ENCODE measurements at regions not wholly inside any gene's neighbourhood (a gene's known extent, or its start where the extent isn't known, plus 50 kb on each side); places are given as distances from the start of the nearest gene placed in this dataset.

DNA sequence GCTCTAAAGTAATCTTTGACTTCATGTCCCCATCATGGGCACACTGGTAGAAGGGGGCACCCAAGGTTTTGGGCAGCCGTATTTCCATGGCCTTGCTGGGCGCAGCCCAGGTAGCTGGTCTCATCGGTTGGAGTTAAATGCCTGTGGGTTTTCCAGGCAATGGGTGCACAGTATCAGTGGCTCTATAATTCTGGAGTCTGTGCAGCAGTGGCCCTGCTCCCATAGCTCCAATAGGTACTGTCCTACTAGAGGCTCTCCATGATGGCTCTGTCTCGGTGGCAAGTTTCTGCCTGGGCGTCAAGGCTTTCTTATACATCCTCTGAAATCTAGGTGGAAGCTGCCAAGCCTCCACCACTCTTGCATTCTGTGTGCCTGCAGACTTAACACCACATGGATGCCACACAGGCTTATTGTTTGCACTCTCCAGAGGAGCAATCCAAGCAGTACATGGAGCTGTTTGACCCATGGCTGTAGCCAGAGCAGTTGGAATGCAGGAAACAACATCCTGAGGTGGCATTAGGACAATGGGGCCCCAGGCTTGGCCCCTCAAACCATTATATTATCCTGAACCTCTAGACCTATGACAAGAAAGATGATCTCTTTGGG, 60.5 kb upstream of the UGT8 start:
- H3K27ac ChIP-seq: no peak overlapping the region
- no peak for DNase-seq
- H3K36me3 ChIP-seq (replicated peaks in 1 of 2): no peaks in the 10 kb centered on the region
- H3K4me3 ChIP-seq: no peak overlapping the region
- WGBS, 4 donors: 71 to 100% (median 84%) methylated on average over 1 to 5 of the region's 5 CpGs
- no peaks in the 10 kb centered on the region for H3K9me3 ChIP-seq (replicated peaks in 1 of 3)
- no peaks in the 10 kb centered on the region for H3K27me3 ChIP-seq
- TF ChIP-seq CTCF (IDR thresholded peaks at IDR 0.05) (no peak), POLR2A (IDR thresholded peaks at IDR 0.05) (no peak)
- no peaks in the 10 kb centered on the region for H3K4me1 ChIP-seq (replicated peaks in 1 of 2)
- intact Hi-C loops (cut with DNase I): no loop called here

DNA sequence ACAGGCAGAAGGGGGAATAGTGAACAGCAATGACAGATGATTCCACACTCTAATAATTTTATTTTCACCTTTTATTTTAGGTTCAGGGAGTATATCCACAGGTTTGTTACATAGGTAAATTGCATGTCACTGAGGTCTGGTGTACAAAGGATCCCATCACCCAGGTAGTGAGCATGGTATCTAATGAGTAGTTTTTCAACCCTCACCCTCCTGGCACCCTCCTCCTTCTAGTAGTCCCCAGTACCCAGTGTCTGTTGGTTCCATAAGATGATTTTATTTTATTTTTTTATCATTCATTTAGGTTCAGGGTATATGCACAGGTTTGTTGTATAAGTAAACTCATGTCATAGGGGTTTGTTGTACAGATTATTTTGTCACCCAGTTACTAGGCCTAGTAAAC, 58.6 kb upstream of the UGT8 start:
- intact Hi-C loops (cut with DNase I): no loop called here
- Histone ChIP-seq H3K4me3 (no peak overlapping the region), H3K9me3 (replicated peaks in 1 of 3) (no peaks in the 10 kb centered on the region), H3K36me3 (replicated peaks in 1 of 2) (no peaks in the 10 kb centered on the region), H3K4me1 (replicated peaks in 1 of 2) (no peaks in the 10 kb centered on the region), H3K27me3 (no peaks in the 10 kb centered on the region), H3K27ac (no peak overlapping the region)
- TF ChIP-seq CTCF (IDR thresholded peaks at IDR 0.05) (no peak), POLR2A (IDR thresholded peaks at IDR 0.05) (no peak)
- no peak for DNase-seq

DNA sequence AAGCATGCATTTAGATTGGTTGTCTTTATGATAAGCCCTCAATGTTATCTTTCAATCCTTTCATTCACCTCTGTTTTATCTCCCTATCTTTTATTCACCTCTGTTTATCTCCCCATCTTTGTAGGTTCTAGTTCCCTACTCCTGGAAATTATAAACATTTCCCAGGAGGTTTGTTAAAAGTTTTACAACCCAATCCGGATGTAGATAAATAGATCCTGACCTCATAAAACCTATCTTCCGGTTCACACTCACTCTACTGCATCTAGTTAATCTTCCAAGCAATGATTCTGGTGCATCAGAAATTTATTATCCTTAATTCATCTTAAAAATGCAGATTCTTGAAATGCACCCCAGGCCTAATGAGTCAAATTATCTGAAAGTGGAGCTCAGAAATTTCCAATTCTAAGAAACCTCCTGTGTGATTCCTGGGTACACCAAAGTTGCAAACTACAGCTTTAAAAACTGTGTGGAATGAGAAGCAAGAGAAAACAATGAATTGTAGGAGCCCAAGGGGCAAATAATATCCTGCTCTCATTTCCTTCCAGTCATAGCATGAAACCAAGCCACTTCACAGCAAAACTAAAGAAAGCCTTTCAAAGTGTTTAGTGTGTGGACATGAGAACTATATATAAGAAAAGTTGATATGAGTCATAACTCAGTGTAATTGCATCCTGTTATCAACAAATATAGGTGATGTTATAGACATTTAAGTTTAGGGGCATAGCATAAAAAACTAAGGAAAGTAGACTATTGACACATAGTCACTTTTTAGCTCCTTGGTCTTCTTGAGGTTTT, 51.1 kb upstream of the UGT8 start:
- no peaks in the 10 kb centered on the region for H3K36me3 ChIP-seq (replicated peaks in 1 of 2)
- TF ChIP-seq POLR2A (IDR thresholded peaks at IDR 0.05) (no peak), CTCF (IDR thresholded peaks at IDR 0.05) (no peak)
- H3K4me3 ChIP-seq: no peak overlapping the region
- no peaks in the 10 kb centered on the region for H3K27me3 ChIP-seq
- no peaks in the 10 kb centered on the region for H3K9me3 ChIP-seq (replicated peaks in 1 of 3)
- 64 to 71% (median 66%) methylated on average over 2 of the region's 2 CpGs for WGBS, 4 donors
- DNase-seq: no peak
- H3K4me1 ChIP-seq (replicated peaks in 1 of 2): no peaks in the 10 kb centered on the region
- no peak overlapping the region for H3K27ac ChIP-seq
- intact Hi-C loops (cut with DNase I): no loop called here

Small RNA genes in the stretch of these regions (small RNA-seq; reads per million reads assigned to genes)
- 0 reads per million in 2 donors for gene AC093815.1

Measured in adrenal gland (tissue), 9 donors.